NB4 (cell line): ENCODE measurements at regions not wholly inside any gene's neighbourhood (a gene's known extent, or its start where the extent isn't known, plus 50 kb on each side); places are given as distances from the start of the nearest gene placed in this dataset.

Experiments used
- POLR2A ChIP-seq: IDR thresholded peaks from 2 replicates; pipeline ENCODE4 v1.6.1; 2011; ENCODE audit warnings: mild to moderate bottlenecking; ENCODE audit not compliant: insufficient read length; ENCODE audit errors: extremely low read depth
- TF ChIP-seq, protein P1 (sequence below): IDR thresholded peaks from one replicate; pipeline ENCODE4 v1.5.1; 2012; ENCODE audit warnings: low read depth, low read length
- TF ChIP-seq, protein P2 (sequence below): IDR thresholded peaks from 2 replicates; pipeline ENCODE4 v1.6.1; 2011; ENCODE audit warnings: low read depth, low read length

DNA sequence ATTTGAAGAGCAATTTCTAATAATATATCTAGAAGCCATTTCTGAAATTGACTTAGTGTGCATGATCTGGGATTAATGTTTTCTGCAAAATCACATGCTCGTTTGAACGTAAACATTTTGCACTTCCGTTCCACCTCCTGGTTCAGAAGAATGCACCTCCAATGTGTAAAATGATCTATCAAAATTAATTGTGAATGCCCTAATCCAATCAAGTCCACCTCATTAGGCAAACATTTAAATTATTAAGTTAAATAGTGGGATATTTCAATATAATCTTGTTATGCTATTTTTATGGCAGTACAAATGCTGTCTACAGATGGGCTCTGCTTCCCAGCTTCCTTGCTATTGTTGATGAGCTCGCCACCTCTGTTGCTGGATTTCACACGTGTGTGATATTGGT is 542.5 kb downstream of the INSC start:
- TF ChIP-seq, protein P1, sequence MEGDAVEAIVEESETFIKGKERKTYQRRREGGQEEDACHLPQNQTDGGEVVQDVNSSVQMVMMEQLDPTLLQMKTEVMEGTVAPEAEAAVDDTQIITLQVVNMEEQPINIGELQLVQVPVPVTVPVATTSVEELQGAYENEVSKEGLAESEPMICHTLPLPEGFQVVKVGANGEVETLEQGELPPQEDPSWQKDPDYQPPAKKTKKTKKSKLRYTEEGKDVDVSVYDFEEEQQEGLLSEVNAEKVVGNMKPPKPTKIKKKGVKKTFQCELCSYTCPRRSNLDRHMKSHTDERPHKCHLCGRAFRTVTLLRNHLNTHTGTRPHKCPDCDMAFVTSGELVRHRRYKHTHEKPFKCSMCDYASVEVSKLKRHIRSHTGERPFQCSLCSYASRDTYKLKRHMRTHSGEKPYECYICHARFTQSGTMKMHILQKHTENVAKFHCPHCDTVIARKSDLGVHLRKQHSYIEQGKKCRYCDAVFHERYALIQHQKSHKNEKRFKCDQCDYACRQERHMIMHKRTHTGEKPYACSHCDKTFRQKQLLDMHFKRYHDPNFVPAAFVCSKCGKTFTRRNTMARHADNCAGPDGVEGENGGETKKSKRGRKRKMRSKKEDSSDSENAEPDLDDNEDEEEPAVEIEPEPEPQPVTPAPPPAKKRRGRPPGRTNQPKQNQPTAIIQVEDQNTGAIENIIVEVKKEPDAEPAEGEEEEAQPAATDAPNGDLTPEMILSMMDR = no peak
- TF ChIP-seq, protein P2, sequence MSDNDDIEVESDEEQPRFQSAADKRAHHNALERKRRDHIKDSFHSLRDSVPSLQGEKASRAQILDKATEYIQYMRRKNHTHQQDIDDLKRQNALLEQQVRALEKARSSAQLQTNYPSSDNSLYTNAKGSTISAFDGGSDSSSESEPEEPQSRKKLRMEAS = no peak
- no peak for TF ChIP-seq POLR2A
